Activated CD8-positive, alpha-beta T cell treated with anti-CD3 and anti-CD28 coated beads, Interleukin-2, amount 10 ng/mL, durations not matched to agents 7 days and 5 days (primary cell): ENCODE measurements at regions not wholly inside any gene's neighbourhood (a gene's known extent, or its start where the extent isn't known, plus 50 kb on each side); places are given as distances from the start of the nearest gene placed in this dataset.

Experiments used
- ATAC-seq: fragments of 150-1000 bp; cut with Tn5 transposase; one replicate; pipeline ENCODE4 v1.10.0; 2021; ENCODE audit warnings: moderate library complexity
- CTCF ChIA-PET: fragments of 350-600 bp; sonication (Branson Sonifier 250); formaldehyde crosslinking; loops from one replicate; lab custom pipeline; 2021; ENCODE audit warnings: antibody characterized with exemption; lab: Charles Lee
- POLR2A ChIA-PET: fragments of 350-600 bp; sonication (Branson Sonifier 250); formaldehyde crosslinking; loops from one replicate; lab custom pipeline; 2021; ENCODE audit warnings: antibody characterized with exemption; lab: Charles Lee
- DNase-seq: peaks from one replicate; pipeline ENCODE4 v3.0.0-alpha.2; 2020
- H3K27ac Mint-ChIP-seq: one replicate; pipeline ENCODE4 v1.8.0; 2021; ENCODE audit warnings: mild to moderate bottlenecking, mixed read lengths
- H3K27me3 Mint-ChIP-seq: one replicate; pipeline ENCODE4 v1.8.0; 2021; ENCODE audit warnings: low read depth, mixed read lengths
- H3K36me3 Mint-ChIP-seq: one replicate; pipeline ENCODE4 v1.8.0; 2021; ENCODE audit warnings: low read depth, mixed read lengths
- H3K4me1 Mint-ChIP-seq: one replicate; pipeline ENCODE4 v1.8.0; 2021; ENCODE audit warnings: low read depth, mixed read lengths
- H3K4me3 Mint-ChIP-seq: one replicate; pipeline ENCODE4 v1.8.0; 2021; ENCODE audit warnings: mild to moderate bottlenecking, mixed read lengths
- H3K9me3 Mint-ChIP-seq: one replicate; pipeline ENCODE4 v1.8.0; 2022; ENCODE audit warnings: mixed read lengths; ENCODE audit not compliant: insufficient read depth

DNA sequence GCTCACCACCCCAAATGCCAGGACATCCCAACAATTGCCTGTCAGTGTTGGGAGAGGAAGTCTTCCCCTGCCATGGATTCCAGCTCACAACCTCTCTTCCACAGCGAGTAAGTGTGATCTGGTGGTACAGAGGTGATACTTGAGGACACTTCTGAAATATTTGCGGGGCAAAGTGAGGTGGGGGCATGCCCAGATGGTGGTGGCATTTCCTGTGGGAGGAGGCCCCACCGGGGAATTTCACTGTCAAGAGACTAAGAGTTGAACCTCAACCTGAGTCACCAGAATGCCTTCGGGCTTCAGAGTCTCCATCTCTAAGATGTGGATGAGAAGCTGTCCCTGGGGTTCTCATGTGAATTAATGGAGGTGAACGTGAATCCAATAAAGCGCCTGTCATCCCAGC, 122.3 kb upstream of the RFLNA start:
- Mint-ChIP-seq H3K4me1 (no peaks in the 10 kb centered on the region), H3K27ac (no peak overlapping the region), H3K27me3 (peaks cover 3% of the 10 kb centered on the region), H3K9me3 (no peaks in the 10 kb centered on the region), H3K36me3 (no peaks in the 10 kb centered on the region), H3K4me3 (no peak overlapping the region)
- ATAC-seq (no peak), DNase-seq (no peak)
- POLR2A ChIA-PET: no interaction called here
- CTCF ChIA-PET: no interaction called here

DNA sequence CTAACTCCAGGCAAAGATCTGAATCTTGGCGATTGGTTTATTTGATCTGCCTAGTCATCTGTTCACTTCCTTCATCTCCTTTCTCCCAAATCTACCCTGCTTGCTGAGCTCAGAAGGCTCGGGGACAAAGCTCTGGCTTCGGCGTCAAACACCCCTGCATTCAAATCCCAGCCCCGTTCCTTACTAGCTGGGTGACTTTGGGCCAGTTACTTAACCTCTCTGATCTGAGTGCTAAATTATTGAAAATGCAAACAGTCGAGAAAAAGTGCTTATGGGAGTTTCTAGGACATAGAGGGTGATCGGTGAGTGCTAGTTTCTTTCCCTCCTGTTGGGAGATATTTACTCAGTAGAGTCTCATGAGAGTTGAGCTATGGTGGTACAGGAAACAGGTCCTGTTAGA, 121.2 kb upstream of the RFLNA start:
- DNase-seq: no peak
- Mint-ChIP-seq H3K4me1 (no peaks in the 10 kb centered on the region), H3K4me3 (no peak overlapping the region), H3K27ac (no peak overlapping the region), H3K27me3 (peaks cover 4% of the 10 kb centered on the region), H3K36me3 (no peaks in the 10 kb centered on the region), H3K9me3 (no peaks in the 10 kb centered on the region)
- ATAC-seq: no peak
- ChIA-PET CTCF (no interaction called here), POLR2A (no interaction called here)

GRCh38 chr12:124174451-124175348, 120.2 kb upstream of the RFLNA start:
- no peaks in the 10 kb centered on the region for H3K36me3 Mint-ChIP-seq
- no peak for DNase-seq
- H3K27me3 Mint-ChIP-seq: peaks cover 6% of the 10 kb centered on the region
- POLR2A ChIA-PET: no interaction called here
- H3K4me1 Mint-ChIP-seq: no peaks in the 10 kb centered on the region
- CTCF ChIA-PET: no interaction called here
- no peak overlapping the region for H3K27ac Mint-ChIP-seq
- H3K9me3 Mint-ChIP-seq: no peaks in the 10 kb centered on the region
- no peak for ATAC-seq
- H3K4me3 Mint-ChIP-seq: no peak overlapping the region

DNA sequence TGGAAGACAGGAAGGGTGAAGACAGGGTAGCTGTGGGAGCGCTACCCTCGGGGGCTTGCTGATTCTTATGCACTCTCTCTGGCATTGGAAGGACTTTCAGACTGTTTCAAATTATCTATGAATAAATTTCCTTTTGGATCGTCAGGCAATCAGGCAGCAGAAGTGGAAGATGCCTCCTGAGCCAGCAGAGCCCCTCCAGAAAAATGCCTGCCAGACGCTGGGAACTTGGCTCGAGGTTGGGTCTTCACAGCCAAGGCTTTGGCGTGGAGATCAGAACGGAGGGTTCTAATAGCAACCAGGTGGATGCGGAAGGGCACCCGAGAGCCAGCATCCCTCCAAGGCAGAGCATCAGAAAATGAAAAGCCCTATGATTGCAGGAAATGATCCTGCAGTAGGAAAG, 119.2 kb upstream of the RFLNA start:
- Mint-ChIP-seq H3K27ac (no peak overlapping the region), H3K4me3 (no peak overlapping the region), H3K4me1 (no peaks in the 10 kb centered on the region), H3K36me3 (no peaks in the 10 kb centered on the region), H3K9me3 (no peaks in the 10 kb centered on the region), H3K27me3 (peaks cover 6% of the 10 kb centered on the region)
- ChIA-PET CTCF (no interaction called here), POLR2A (no interaction called here)
- ATAC-seq (no peak), DNase-seq (no peak)

DNA sequence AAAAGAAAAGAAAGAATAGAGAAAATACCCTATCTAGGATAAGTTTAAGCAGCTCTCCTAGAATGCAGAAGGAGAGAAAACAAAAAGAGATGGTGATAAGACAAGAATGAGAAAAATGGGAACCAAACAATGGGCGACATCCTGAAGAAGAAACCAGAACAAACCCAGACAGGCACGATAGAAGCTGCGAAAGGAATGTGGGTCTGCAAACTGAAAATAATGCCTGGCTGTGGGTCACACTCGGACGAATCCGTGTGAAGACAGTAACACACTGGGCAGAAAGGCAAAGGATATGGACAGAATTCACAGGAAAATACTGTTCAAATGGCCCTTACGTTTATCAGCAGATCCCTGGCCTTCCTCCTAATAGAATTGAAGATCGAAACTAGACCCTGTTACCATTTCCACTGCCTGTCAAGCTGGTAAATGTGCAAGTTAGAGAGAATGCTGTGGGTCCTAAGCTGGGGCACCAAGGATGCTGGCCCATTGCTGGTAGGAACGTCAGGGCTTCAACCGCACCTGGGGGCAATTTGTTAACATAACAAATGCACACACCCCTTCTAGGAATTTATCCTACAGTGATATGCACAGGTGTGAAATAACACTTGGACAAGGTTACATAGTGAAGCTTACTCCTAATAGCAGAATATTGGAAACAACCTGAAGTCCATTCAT, 117.5 kb upstream of the RFLNA start:
- POLR2A ChIA-PET: no interaction called here
- ATAC-seq: no peak
- DNase-seq: no peak
- Mint-ChIP-seq H3K36me3 (no peaks in the 10 kb centered on the region), H3K4me3 (no peak overlapping the region), H3K4me1 (no peaks in the 10 kb centered on the region), H3K27ac (no peak overlapping the region), H3K27me3 (peaks cover 6% of the 10 kb centered on the region), H3K9me3 (no peaks in the 10 kb centered on the region)
- CTCF ChIA-PET: no interaction called here

- ChIA-PET POLR2A (no interaction called here), CTCF (no interaction called here)
- Mint-ChIP-seq H3K4me1 (no peaks in the 10 kb centered on the region), H3K27ac (no peak overlapping the region), H3K27me3 (peaks cover 6% of the 10 kb centered on the region), H3K4me3 (no peak overlapping the region), H3K9me3 (no peaks in the 10 kb centered on the region), H3K36me3 (no peaks in the 10 kb centered on the region)
- DNase-seq (no peak), ATAC-seq (no peak)
Observed at GRCh38 chr12:124177951-124178316, 117.0 kb upstream of the RFLNA start.

DNA sequence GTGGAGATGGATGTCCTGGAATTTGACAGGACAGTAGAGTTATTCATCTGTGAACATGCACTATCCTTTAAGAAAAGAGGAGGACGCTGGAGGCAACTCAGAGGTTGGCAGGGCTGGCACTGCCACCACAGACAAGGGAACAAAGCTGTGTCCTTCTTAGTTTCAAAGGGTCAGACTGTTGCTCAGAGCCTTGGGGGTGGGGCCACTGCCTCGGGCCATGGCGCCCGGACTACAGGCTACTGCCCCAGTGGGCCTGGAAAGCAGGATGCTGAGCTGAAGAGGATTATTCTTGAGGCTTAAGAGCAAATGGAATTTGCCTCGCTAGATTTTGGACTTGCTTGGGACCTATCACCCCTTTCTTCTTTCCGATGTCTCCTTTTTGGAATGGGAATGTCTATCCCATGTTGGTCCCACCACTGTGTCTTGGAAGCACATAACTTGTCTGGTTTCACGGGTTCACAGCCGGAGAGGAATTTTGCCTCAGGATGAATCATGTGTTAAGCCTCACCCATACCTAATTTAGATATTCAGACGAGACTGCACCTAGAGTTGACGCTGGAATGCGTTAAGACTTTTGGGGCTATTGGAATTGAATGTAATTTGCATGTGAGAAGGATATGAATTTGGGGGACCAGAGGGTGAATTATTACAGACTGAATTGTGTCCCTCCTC, 114.8 kb upstream of the RFLNA start:
- H3K27ac Mint-ChIP-seq: no peak overlapping the region
- H3K36me3 Mint-ChIP-seq: no peaks in the 10 kb centered on the region
- no peak overlapping the region for H3K4me3 Mint-ChIP-seq
- CTCF ChIA-PET: no interaction called here
- POLR2A ChIA-PET: no interaction called here
- H3K4me1 Mint-ChIP-seq: peaks cover 6% of the 10 kb centered on the region
- H3K9me3 Mint-ChIP-seq: no peaks in the 10 kb centered on the region
- DNase-seq (no peak), ATAC-seq (no peak)
- peaks cover 6% of the 10 kb centered on the region for H3K27me3 Mint-ChIP-seq

GRCh38 chr12:124183172-124183571, 111.7 kb upstream of the RFLNA start:
- DNase-seq: no peak
- Mint-ChIP-seq H3K27ac (no peak overlapping the region), H3K36me3 (no peaks in the 10 kb centered on the region), H3K27me3 (peaks cover 3% of the 10 kb centered on the region), H3K4me3 (no peak overlapping the region), H3K9me3 (no peaks in the 10 kb centered on the region), H3K4me1 (peaks cover 6% of the 10 kb centered on the region)
- no peak for ATAC-seq
- ChIA-PET POLR2A (no interaction called here), CTCF (no interaction called here)

DNA sequence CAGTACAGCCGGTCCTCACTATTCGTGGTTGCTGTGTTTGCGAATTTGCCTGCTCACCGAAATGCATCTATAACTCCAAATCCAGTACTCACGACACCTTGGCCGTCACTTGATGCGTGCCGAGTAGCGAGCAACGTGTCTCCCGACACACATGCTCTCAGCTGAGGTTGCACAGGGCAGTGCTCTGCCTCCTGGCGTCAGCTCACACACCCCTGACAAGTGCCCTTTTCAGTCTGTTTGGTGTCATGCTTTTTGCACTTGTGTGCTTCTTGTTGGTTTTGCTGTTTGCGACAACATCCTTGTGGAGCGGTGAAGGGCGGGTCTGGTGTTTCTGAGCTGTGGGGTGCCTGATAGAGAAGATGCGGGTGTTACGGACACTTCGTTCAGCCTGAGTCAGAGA, 110.4 kb upstream of the RFLNA start:
- Mint-ChIP-seq H3K9me3 (no peaks in the 10 kb centered on the region), H3K4me1 (peaks cover 6% of the 10 kb centered on the region), H3K27ac (no peak overlapping the region), H3K27me3 (no peaks in the 10 kb centered on the region), H3K4me3 (no peak overlapping the region), H3K36me3 (no peaks in the 10 kb centered on the region)
- CTCF ChIA-PET: no interaction called here
- ATAC-seq (no peak), DNase-seq (no peak)
- POLR2A ChIA-PET: no interaction called here

GRCh38 chr12:124185971-124186686, 108.8 kb upstream of the RFLNA start:
- ATAC-seq (no peak), DNase-seq (no peak)
- H3K36me3 Mint-ChIP-seq: no peaks in the 10 kb centered on the region
- no peaks in the 10 kb centered on the region for H3K9me3 Mint-ChIP-seq
- H3K27me3 Mint-ChIP-seq: no peaks in the 10 kb centered on the region
- H3K27ac Mint-ChIP-seq: no peak overlapping the region
- ChIA-PET POLR2A (no interaction called here), CTCF (no interaction called here)
- peaks cover 18% of the 10 kb centered on the region for H3K4me1 Mint-ChIP-seq
- no peak overlapping the region for H3K4me3 Mint-ChIP-seq

DNA sequence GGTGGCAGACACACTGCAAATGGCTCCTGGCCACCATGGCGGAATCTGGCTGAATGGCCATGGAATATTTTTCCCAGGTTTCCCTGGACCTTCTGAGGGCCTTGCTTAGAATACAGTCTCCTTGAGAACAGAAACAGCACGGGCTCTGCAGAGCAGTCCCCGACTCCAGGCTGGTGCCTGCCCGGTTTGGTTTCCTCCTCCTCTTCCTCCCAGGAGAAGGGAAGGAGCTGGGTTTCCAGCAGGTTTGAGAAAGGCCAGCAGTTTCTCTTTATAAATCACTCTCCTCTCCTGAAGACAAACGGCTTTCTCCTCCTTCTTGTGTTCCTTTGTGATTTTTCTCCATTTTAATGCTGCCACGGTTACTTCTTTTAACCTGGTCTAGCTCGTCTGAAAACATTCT, 106.8 kb upstream of the RFLNA start:
- CTCF ChIA-PET: no interaction called here
- POLR2A ChIA-PET: no interaction called here

More for the DNA sequence above, 106.8 kb upstream of the RFLNA start:
- peaks cover 24% of the 10 kb centered on the region for H3K4me1 Mint-ChIP-seq
- DNase-seq: no peak
- no peak overlapping the region for H3K27ac Mint-ChIP-seq
- H3K27me3 Mint-ChIP-seq: no peaks in the 10 kb centered on the region
- ATAC-seq: no peak
- no peak overlapping the region for H3K4me3 Mint-ChIP-seq
- H3K9me3 Mint-ChIP-seq: no peaks in the 10 kb centered on the region
- H3K36me3 Mint-ChIP-seq: no peaks in the 10 kb centered on the region
